Tibial artery (tissue), 4 donors: ENCODE measurements at regions not wholly inside any gene's neighbourhood (a gene's known extent, or its start where the extent isn't known, plus 50 kb on each side); places are given as distances from the start of the nearest gene placed in this dataset.

Experiments
- DNase-seq, 2 donors: peaks; one replicate each; pipeline ENCODE4 v3.0.0-alpha.2; 2019
- H3K27ac ChIP-seq, 2 donors: fragments of 200-600 bp; sonication (generic) in 1 of 2; 1 replicate in 1 of 2; 2 replicates in 1 of 2; pipeline ENCODE4 v1.5.1; 2018 to 2019; ENCODE audit warnings: mild to moderate bottlenecking in 1 of 2
- H3K27me3 ChIP-seq, 2 donors: fragments of 200-600 bp; sonication (generic) in 1 of 2; one replicate each; pipeline versions ENCODE4 v1.5.1 to v1.6.0; 2016 to 2019
- H3K36me3 ChIP-seq, 3 donors: fragments of 200-600 bp; sonication (generic) in 2 of 3; one replicate each; pipeline ENCODE4 v1.5.1; 2016 to 2019; ENCODE audit warnings: mild to moderate bottlenecking in 2 of 3
- H3K4me1 ChIP-seq, 4 donors: fragments of 200-600 bp; sonication (generic) in 2 of 4; 1 replicate in 3 of 4; 2 replicates in 1 of 4; pipeline ENCODE4 v1.5.1; 2016 to 2019
- H3K4me3 ChIP-seq, 2 donors: fragments of 200-600 bp; sonication (generic) in 1 of 2; 1 replicate in 1 of 2; 2 replicates in 1 of 2; pipeline ENCODE4 v1.5.1; 2018 to 2019; ENCODE audit warnings: mild to moderate bottlenecking in 2 of 2
- H3K9me3 ChIP-seq, 3 donors: fragments of 200-600 bp; sonication (generic) in 1 of 3; one replicate each; pipeline ENCODE4 v1.5.1; 2016 to 2019
- CTCF ChIP-seq, 2 experiments: fragments of 200-600 bp in 1 of 2; fragments of 450-650 bp in 1 of 2; IDR thresholded peaks; one replicate each; pipeline ENCODE4 v1.5.1; 2017 to 2019; ENCODE audit warnings: antibody characterized with exemption in 2 of 2, mild to moderate bottlenecking in 1 of 2, moderate library complexity in 1 of 2
- intact Hi-C: fragments of 100-400 bp; cut with DNase I; formaldehyde crosslinking; loops from one replicate; pipeline ENCODE4 v1.15.0; 2023; ENCODE audit warnings: low total_unique reads

DNA sequence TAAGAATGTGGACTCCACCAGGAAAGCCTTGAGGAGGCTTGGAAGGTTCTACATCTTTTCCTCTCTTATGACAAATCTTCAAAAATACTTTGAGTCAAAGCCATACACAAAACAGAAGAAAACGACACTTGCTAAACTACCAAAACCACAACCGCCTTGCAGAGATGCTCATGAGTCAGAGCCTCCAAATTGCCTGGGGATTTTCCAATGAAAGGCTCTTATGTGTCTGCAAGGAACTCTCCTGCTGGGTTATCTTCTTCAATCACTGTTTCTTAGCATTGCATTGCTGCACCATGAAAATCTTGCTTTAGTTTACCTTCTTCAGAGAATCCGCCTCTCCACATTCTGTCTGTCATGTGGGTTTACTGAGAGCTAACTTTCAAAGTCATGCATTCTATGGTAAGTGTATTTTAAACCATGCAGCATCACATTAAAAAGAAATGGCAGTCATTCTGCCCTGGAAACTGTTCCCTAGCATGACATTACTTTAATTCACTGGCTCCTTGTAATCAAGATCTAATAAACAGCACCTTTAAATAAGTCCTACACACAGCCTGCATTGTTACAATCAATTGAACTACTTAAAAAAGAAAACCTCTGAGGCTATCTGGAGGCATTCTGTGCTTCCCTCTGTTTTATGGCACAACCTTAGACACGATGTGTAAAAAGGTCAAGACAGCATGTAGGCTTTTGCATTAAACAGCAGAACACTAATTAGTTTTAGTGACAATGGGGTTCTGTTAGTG is 210.0 kb upstream of the FOXD3 start:
- Histone ChIP-seq H3K4me3 (no peak overlapping the region), H3K27me3 (no peaks in the 10 kb centered on the region), H3K27ac (no peak overlapping the region), H3K36me3 (no peaks in the 10 kb centered on the region), H3K4me1 (no peaks in the 10 kb centered on the region), H3K9me3 (no peaks in the 10 kb centered on the region)
- DNase-seq = no peak
- intact Hi-C loops = no loop called here
- TF ChIP-seq CTCF (IDR thresholded peaks at IDR 0.05) = no peak

GRCh38 chr1:63115527-63115926 is 206.8 kb upstream of the FOXD3 start:
- Histone ChIP-seq H3K4me3 (no peak overlapping the region), H3K27ac (no peak overlapping the region), H3K36me3 (no peaks in the 10 kb centered on the region), H3K27me3 (no peaks in the 10 kb centered on the region), H3K9me3 (no peaks in the 10 kb centered on the region), H3K4me1 (no peaks in the 10 kb centered on the region)
- no peak for TF ChIP-seq CTCF (IDR thresholded peaks at IDR 0.05)
- no peak for DNase-seq
- intact Hi-C loops = no loop called here

GRCh38 chr1:63116016-63116415 is 206.4 kb upstream of the FOXD3 start:
- Histone ChIP-seq H3K27ac (no peak overlapping the region), H3K9me3 (no peaks in the 10 kb centered on the region), H3K4me1 (no peaks in the 10 kb centered on the region), H3K4me3 (no peak overlapping the region), H3K27me3 (no peaks in the 10 kb centered on the region), H3K36me3 (no peaks in the 10 kb centered on the region)
- no peak for DNase-seq
- TF ChIP-seq CTCF (IDR thresholded peaks at IDR 0.05) = no peak
- intact Hi-C loops = no loop called here

- Histone ChIP-seq H3K27me3 (no peaks in the 10 kb centered on the region), H3K4me3 (no peak overlapping the region), H3K4me1 (peaks cover 0 to 4% (median 0%) of the 10 kb centered on the region in 4 donors), H3K9me3 (no peaks in the 10 kb centered on the region), H3K27ac (no peak overlapping the region), H3K36me3 (no peaks in the 10 kb centered on the region)
- intact Hi-C loops = no loop called here
- no peak for TF ChIP-seq CTCF (IDR thresholded peaks at IDR 0.05)
- no peak for DNase-seq
Measured at GRCh38 chr1:63119575-63120155, 202.7 kb upstream of the FOXD3 start.

- Histone ChIP-seq H3K9me3 (no peaks in the 10 kb centered on the region), H3K4me1 (peaks cover 0 to 5% (median 0%) of the 10 kb centered on the region in 4 donors), H3K4me3 (no peak overlapping the region), H3K27ac (no peak overlapping the region), H3K27me3 (no peaks in the 10 kb centered on the region), H3K36me3 (no peaks in the 10 kb centered on the region)
- intact Hi-C loops = no loop called here
- no peak for DNase-seq
- no peak for TF ChIP-seq CTCF (IDR thresholded peaks at IDR 0.05)
Measured at GRCh38 chr1:63122079-63122478, 200.3 kb upstream of the FOXD3 start.
